ENCODE measurements at regions not wholly inside any gene's neighbourhood (a gene's known extent, or its start where the extent isn't known, plus 50 kb on each side); places are given as distances from the start of the nearest gene placed in this dataset.
"Not testable (repeated sequence)": the region's sequence is repeated elsewhere in the genome, so short reads cannot be mapped to it uniquely, and the experiment has no call there.

GRCh38 chr4:175093055-175093454 is 174.9 kb downstream of the ADAM29 start:
- TF ChIP-seq CTCF, POLR2A (IDR thresholded peaks at IDR 0.05): not testable (repeated sequence)
